ENCODE measurements at regions not wholly inside any gene's neighbourhood (a gene's known extent, or its start where the extent isn't known, plus 50 kb on each side); places are given as distances from the start of the nearest gene placed in this dataset.

DNA sequence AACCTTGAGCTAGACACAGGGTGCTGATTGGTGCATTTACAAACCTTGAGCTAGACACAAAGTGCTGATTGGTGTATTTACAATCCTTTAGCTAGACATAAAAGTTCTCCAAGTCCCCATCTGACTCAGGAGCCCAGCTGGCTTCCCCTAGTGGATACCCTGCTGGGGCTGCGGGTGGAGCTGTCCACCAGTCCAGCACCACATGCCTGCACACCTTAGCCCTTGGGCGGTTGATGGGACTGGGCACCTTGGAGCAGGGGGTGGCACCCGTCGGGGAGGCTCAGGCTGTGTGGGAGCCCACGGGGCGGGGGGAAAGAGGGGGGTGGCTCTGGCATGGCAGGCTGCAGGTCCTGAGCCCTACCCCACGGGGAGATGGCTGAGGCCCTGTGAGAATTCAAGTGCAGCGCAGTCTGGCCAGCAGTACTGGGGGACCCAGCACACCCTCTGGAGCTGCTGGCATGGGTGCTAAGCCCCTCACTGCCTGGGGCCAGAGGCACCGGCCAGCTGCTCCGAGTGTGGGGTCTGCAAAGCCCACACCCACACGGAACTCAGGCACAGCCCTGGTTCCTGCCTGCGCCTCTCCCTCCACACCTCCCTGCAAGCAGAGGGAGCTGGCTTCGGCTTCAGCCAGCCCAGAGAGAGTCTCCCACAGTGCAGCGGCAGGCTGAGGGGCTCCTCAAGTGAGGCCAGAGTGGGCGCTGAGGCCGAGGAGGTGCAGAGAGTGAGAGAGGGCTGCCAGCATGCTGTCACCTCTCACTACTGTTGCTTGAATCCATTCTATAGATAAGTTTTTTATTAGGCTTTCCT, 369.8 kb upstream of the SMIM30 start:
- no peak for DNase-seq
- Histone ChIP-seq H3K79me2 (ENCODE audit: insufficient read depth, low read length) (no peaks in the 10 kb centered on the region), H4K20me1 (ENCODE audit: insufficient read depth, low read length) (no peaks in the 10 kb centered on the region), H2AFZ (ENCODE audit: insufficient read depth, low read depth, low read length, poor library complexity, severe bottlenecking) (no peak overlapping the region), H3K4me1 (ENCODE audit: control insufficient read depth in 1 of 2, insufficient read depth in 2 of 2, low read length in 2 of 2) (no peaks in the 10 kb centered on the region), H3K36me3 (replicated peaks in 1 of 2; ENCODE audit: control insufficient read depth in 1 of 2, insufficient read depth in 2 of 2, low read length in 2 of 2) (no peaks in the 10 kb centered on the region), H3K27me3 (ENCODE audit: control insufficient read depth in 2 of 2, insufficient read depth in 2 of 2, low read length in 2 of 2) (no peaks in the 10 kb centered on the region), H3K27ac (ENCODE audit: low read depth in 1 of 2, low read length in 2 of 2) (no peak overlapping the region), H3K9ac (ENCODE audit: insufficient read depth, low read length, poor library complexity, severe bottlenecking) (no peak overlapping the region), H3K9me3 (replicated peaks in 1 of 2; ENCODE audit: control insufficient read depth in 1 of 2, insufficient read depth in 1 of 2, low read length in 2 of 2) (peaks cover 15 to 21% of the 10 kb centered on the region in 2 donors), H3K4me2 (replicated peaks; ENCODE audit: extremely low read depth, low read length, poor library complexity, severe bottlenecking) (no peak overlapping the region), H3K4me3 (replicated peaks in 1 of 3; ENCODE audit: low read depth in 2 of 3, low read length in 3 of 3) (no peak overlapping the region)
- H3K27me3 Mint-ChIP-seq (ENCODE audit: low read depth in 3 of 3), result no peaks in the 10 kb centered on the region
- no peak overlapping the region for H3K27ac Mint-ChIP-seq
- peaks cover 4 to 20% (median 8%) of the 10 kb centered on the region in 7 donors for H3K9me3 Mint-ChIP-seq
- no peaks in the 10 kb centered on the region for H3K36me3 Mint-ChIP-seq
- TF ChIP-seq, protein P1, sequence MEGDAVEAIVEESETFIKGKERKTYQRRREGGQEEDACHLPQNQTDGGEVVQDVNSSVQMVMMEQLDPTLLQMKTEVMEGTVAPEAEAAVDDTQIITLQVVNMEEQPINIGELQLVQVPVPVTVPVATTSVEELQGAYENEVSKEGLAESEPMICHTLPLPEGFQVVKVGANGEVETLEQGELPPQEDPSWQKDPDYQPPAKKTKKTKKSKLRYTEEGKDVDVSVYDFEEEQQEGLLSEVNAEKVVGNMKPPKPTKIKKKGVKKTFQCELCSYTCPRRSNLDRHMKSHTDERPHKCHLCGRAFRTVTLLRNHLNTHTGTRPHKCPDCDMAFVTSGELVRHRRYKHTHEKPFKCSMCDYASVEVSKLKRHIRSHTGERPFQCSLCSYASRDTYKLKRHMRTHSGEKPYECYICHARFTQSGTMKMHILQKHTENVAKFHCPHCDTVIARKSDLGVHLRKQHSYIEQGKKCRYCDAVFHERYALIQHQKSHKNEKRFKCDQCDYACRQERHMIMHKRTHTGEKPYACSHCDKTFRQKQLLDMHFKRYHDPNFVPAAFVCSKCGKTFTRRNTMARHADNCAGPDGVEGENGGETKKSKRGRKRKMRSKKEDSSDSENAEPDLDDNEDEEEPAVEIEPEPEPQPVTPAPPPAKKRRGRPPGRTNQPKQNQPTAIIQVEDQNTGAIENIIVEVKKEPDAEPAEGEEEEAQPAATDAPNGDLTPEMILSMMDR (IDR thresholded peaks at IDR 0.05), result no peak
- no peak overlapping the region for H3K4me3 Mint-ChIP-seq
- intact Hi-C loops (cut with micrococcal nuclease), result no loop called here
- H3K4me1 Mint-ChIP-seq, result no peaks in the 10 kb centered on the region
- WGBS (ENCODE audit: insufficient coverage), result 91% methylated on average over 11 of the region's 16 CpGs

DNA sequence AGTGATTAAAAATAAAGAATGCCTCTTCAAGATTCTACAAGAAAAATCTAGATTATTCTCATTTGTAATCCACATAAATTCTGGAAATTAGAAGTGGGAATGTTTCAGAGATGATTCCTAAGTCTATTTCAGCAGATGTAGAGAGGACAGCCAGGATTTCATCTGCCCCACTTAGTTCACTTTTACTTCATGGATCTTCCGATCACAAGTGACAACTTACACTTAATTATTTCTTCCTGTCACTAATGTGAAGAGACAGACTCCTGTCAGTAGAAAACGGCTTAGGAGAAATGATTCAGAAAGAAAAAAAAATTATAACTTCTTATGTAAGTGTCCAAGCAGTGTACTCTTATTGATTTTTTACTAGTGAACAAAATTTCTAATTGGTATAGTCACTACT, 368.2 kb upstream of the SMIM30 start:
- no peaks in the 10 kb centered on the region for H3K27me3 ChIP-seq (ENCODE audit: control insufficient read depth in 2 of 2, insufficient read depth in 2 of 2, low read length in 2 of 2)
- no CpG with 5 or more reads among the region's 2 CpGs for WGBS (ENCODE audit: insufficient coverage)

More for the DNA sequence above, 368.2 kb upstream of the SMIM30 start:
- Mint-ChIP-seq H3K27me3 (ENCODE audit: low read depth in 3 of 3) (no peaks in the 10 kb centered on the region), H3K36me3 (no peaks in the 10 kb centered on the region), H3K4me1 (no peaks in the 10 kb centered on the region), H3K9me3 (peaks cover 5 to 20% (median 8%) of the 10 kb centered on the region in 7 donors), H3K4me3 (no peak overlapping the region), H3K27ac (no peak overlapping the region)
- intact Hi-C loops (cut with micrococcal nuclease), result no loop called here
- no peak overlapping the region for H3K4me3 ChIP-seq (replicated peaks in 1 of 3; ENCODE audit: low read depth in 2 of 3, low read length in 3 of 3)
- H2AFZ ChIP-seq (ENCODE audit: insufficient read depth, low read depth, low read length, poor library complexity, severe bottlenecking), result no peak overlapping the region
- no peak overlapping the region for H3K9ac ChIP-seq (ENCODE audit: insufficient read depth, low read length, poor library complexity, severe bottlenecking)
- TF ChIP-seq, protein P1 (IDR thresholded peaks at IDR 0.05), result no peak
- no peak overlapping the region for H3K4me2 ChIP-seq (replicated peaks; ENCODE audit: extremely low read depth, low read length, poor library complexity, severe bottlenecking)
- H4K20me1 ChIP-seq (ENCODE audit: insufficient read depth, low read length), result no peaks in the 10 kb centered on the region
- H3K27ac ChIP-seq (ENCODE audit: low read depth in 1 of 2, low read length in 2 of 2), result no peak overlapping the region
- peaks cover 15 to 21% of the 10 kb centered on the region in 2 donors for H3K9me3 ChIP-seq (replicated peaks in 1 of 2; ENCODE audit: control insufficient read depth in 1 of 2, insufficient read depth in 1 of 2, low read length in 2 of 2)
- H3K36me3 ChIP-seq (replicated peaks in 1 of 2; ENCODE audit: control insufficient read depth in 1 of 2, insufficient read depth in 2 of 2, low read length in 2 of 2), result no peaks in the 10 kb centered on the region
- no peak for DNase-seq
- H3K79me2 ChIP-seq (ENCODE audit: insufficient read depth, low read length), result no peaks in the 10 kb centered on the region
- H3K4me1 ChIP-seq (ENCODE audit: control insufficient read depth in 1 of 2, insufficient read depth in 2 of 2, low read length in 2 of 2), result no peaks in the 10 kb centered on the region

Measured in CD14-positive monocyte (primary cell).